Fibroblast of skin of abdomen (primary cell): ENCODE measurements at regions not wholly inside any gene's neighbourhood (a gene's known extent, or its start where the extent isn't known, plus 50 kb on each side); places are given as distances from the start of the nearest gene placed in this dataset.
A peak's percentile ranks its signal among the peaks of the same experiment; 100 is the strongest.

ENCODE experiments used
- DNase-seq: peaks from one replicate; pipeline ENCODE4 v3.0.0-alpha.2; 2013

- peak; percentile 25 for DNase-seq
Observed at GRCh38 chr10:33584596-33584995, 250.1 kb upstream of the NRP1 start.

GRCh38 chr10:33579996-33580395 is 245.5 kb upstream of the NRP1 start:
- DNase-seq = no peak

DNA sequence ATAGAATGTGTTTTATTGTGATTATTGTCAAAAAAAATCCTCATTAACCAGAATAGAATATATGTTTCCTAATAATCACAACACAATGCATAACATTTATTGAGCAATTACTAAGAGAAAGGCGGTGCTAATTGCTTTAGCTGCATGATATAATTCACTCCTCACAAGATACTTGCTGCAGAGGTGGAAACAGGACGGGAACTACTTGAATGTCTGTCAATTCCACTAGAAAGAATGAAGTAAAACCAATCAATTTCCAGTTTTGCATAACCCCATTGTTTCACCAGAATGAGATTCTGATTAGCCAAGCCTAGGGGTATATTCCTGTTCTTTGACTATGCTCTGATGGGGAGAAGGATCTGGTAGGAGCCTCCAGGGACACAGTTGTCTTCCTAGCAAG is 239.1 kb upstream of the NRP1 start:
- DNase-seq = no peak

- DNase-seq = peak; percentile 36
Observed at GRCh38 chr10:33571616-33572015, 237.1 kb upstream of the NRP1 start.

DNA sequence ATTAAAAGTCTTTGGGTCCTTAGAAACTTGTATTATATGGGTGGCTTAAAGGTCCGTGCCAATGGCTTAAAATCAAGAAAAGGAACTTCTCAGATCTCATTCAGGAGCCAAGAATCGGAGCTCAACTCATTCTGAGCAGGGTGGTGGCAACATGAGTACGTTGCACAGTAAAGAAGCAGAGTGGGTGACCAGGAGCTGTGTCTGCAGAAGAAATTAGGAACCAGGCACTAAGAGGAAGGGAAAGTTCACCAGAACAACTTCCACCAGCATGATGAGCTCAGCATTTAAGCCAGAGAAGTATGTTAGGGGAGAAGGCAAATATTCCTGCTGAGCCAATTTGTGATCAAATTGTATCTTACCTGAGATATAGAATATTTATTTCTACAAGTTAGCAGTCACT is 236.0 kb upstream of the NRP1 start:
- no peak for DNase-seq

DNA sequence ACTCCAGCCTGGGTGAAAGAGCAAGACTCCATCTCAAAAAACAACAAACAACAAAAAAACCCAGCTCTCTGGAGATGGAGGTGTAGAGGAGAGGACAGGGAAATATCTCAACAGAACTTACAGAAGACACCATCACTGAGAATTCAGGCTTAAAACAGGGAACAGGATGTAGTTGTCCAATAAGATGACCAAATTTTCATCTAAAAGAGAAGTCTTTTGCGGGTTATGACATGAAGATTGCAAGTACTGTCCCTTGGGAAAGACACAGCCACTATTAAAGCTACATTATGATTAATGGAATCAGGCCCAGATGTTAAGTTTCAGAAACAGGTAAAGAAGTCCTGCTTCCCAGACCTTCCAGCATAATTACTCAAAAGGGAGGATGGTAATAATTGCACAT is 235.2 kb upstream of the NRP1 start:
- DNase-seq = no peak

DNA sequence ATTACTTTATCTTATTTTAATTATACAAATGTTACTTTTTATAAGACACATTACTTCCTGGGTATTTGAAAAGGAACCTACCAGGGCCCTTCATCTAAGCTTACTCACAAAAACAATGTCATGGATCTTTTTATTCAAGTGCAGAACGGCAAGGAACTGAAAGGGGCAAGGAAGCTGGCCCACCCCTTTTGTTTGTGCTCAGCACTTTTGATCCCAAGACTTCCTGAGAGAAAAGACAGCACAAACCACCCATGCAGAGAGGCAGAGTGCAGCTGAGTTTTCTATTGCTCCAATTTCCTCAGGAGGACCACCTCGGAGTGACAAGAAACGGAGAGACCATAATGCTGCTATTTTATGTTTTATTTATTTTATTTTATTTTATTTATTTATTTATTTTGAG is 232.0 kb upstream of the NRP1 start:
- DNase-seq = no peak

DNA sequence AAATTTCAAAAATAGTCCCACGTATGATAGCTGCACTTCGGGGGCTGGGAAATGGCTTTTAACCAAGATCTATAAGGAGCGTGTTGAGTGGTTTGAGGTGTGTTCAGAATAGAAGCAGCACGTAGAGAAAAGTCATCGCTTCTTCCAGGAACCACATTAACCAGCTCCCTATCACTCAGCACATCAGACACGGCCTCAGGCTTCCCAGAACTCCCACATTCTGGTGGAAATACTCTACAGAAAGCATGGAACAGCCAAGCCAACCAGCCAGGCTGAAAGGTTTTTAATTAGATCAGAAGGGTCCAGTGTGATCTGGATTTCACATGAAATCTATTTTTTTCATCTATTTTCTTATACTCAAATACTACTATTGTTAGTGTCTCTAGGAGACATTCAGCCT is 231.5 kb upstream of the NRP1 start:
- DNase-seq = no peak

GRCh38 chr10:33565231-33565630 is 230.8 kb upstream of the NRP1 start:
- DNase-seq = no peak

DNA sequence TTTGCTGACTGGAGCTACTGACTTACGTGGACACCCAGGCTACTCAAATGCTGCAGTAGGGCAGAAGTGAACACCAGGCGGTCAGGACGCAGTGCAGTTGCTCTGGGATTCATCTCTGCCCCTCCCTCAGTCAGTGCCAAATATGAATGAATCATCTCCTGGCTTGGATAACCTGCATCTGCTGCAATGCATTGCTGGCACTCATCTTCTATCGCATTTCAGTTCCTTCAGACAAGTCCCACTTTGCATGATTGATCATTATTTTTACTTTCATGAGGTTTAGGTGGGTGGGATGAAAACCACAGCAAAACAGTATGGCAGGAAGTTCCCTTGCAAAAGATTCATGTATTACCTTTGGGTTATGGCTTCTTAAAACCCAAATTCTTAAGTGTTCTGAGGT is 224.6 kb upstream of the NRP1 start:
- DNase-seq = peak; percentile 84

DNA sequence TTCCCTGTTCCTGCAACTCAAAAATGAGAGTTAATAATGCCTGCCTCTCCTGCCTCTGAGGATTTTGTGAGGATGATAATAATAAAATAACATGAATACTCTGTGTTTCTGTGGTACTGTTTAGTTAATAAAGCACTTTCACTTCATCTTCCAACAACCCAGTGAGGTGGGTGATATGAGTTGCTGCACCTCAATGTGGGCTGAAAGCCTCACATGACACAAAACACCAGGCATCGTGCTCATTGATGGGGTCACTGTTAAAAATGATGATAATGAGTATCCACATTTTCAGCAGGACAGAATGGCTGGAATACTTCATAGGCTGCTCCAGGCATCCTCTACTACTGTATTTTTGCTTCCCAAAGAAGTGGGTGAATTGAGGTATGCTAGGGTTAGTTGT is 222.8 kb upstream of the NRP1 start:
- no peak for DNase-seq

GRCh38 chr10:33556620-33557019 is 222.2 kb upstream of the NRP1 start:
- DNase-seq = no peak

GRCh38 chr10:33556103-33556502 is 221.6 kb upstream of the NRP1 start:
- no peak for DNase-seq

GRCh38 chr10:33553748-33554571 is 219.5 kb upstream of the NRP1 start:
- no peak for DNase-seq

GRCh38 chr10:33552290-33552689 is 217.8 kb upstream of the NRP1 start:
- no peak for DNase-seq

DNA sequence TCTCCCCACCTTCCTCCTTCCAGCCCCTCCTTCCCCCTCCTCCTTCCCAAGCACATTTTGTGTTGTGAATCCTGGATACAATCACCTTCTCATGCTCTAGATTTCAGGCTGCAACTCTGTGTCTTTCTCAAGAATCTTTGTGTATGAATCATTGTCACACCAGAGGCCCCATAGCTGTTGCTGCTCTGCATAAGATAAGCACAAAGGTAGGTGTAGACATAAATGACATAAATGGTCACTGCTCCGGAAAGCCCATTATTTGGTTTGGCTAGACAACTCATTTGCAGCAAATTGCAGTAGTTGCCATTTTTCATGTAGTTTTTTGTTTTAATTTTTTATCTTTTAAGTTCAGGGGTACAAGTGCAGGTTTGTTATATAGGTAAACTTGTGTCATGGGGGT is 216.3 kb upstream of the NRP1 start:
- no peak for DNase-seq

GRCh38 chr10:33547976-33548375 is 213.5 kb upstream of the NRP1 start:
- DNase-seq = no peak

- no peak for DNase-seq
Observed at GRCh38 chr10:33546031-33546430, 211.6 kb upstream of the NRP1 start.

DNA sequence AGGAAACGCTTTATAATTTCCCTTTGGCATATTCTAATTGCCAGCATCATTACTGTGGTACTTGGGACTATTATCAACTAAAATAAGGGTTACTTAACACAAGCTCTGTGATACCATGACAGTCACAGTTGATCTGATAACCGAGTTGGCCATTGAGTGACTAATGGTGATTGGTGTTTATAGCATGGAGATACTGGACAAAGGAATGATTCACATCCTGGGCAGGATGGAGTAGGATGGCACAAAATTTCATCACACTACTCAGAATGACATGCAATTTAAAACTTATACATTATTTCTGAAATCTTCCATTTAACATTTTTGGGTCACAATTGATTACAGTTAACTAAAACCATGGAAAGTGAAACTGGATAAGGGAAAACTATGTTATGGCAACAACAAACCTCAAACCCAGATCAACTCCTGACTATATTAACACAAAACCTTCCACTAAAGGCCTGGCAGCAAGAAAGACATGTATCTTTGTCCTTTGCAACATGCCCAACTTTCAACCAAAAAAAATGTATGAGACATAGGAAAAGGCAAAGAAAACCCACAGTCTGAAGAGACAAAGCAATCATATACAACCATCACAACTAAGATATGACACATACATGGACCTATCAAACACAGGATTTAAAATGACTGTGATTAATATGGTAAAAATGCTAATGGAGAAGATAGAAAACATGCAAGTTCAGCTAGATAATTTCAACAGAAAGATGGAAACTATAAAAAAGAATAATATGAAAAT is 208.5 kb upstream of the NRP1 start:
- no peak for DNase-seq

- no peak for DNase-seq
Observed at GRCh38 chr10:33539116-33539515, 204.6 kb upstream of the NRP1 start.

GRCh38 chr10:33537066-33537465 is 202.6 kb upstream of the NRP1 start:
- DNase-seq = peak; percentile 36

DNA sequence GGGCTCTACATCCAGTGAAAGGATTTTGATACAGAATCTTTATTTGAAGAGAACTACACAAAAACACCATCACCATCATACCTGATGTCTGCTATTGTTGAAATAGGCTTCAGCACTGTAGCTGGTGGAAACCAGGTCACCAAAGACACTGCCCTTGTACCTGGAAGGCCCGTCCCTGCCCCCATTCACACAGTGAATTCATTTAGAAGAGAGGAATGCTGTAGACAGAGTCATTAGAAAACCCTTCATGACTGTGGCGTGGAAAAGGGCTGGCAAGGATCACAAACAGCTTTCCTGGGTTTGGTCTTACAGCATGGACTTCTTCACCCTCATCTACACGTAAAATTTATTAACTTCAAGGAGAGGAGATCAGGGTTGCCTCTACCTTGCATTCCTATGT is 202.0 kb upstream of the NRP1 start:
- DNase-seq = no peak

DNA sequence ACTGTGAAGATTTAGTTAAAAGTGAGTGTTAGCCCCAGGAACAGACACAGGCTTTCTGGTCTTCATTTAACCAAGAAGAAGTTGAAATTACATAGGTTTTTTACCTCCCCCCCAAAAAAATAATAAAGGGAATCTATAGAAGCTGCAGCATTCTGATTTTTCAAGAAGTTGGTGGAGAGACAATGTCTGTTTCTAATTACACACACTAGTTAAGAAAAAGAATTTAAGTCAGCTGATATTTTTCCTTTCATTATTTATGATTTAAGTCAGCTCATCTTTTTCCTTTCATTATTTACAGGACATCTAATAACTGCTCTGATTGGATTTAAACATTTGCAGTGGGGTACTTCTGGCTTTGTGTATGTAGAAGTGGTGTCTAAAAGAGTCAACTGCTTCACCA is 201.4 kb upstream of the NRP1 start:
- peak; percentile 28 for DNase-seq

DNA sequence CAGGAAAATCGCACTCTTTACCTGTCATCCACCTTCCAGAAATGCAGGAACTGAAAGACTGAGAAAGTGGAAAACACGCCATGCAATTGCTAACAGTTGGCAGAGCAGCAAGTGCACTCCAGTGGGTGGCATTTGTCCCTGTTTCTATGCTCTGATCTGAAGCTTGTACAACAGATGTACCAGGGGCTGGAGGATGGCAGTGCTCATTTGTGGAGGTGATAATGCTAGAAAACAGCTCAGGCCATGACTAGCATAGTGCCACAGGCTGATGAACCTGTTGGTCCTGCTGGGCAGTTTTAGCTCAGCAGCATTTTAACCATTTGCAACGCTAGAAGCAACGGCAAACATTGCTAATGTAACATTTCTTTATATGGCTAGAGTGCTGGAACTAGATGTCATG is 199.9 kb upstream of the NRP1 start:
- no peak for DNase-seq
